Loucy (cell line): ENCODE measurements at regions not wholly inside any gene's neighbourhood (a gene's known extent, or its start where the extent isn't known, plus 50 kb on each side); places are given as distances from the start of the nearest gene placed in this dataset.
"Not testable (repeated sequence)": the region's sequence is repeated elsewhere in the genome, so short reads cannot be mapped to it uniquely, and the experiment has no call there.

Experiments used
- H2AFZ ChIP-seq: fragments of 200-600 bp; sonication (generic); 2 replicates; pipeline ENCODE4 v1.6.0; 2016; ENCODE audit warnings: antibody characterized with exemption, mild to moderate bottlenecking, low read length, moderate library complexity
- H3F3A ChIP-seq: fragments of 200-600 bp; 2 replicates; pipeline ENCODE4 v1.6.0; 2016; ENCODE audit warnings: antibody characterized with exemption, low read depth, mild to moderate bottlenecking
- H3K27me3 ChIP-seq: fragments of 200-600 bp; sonication (generic); 2 replicates; pipeline ENCODE4 v1.6.1; 2014; ENCODE audit warnings: low read length, mild to moderate bottlenecking; ENCODE audit not compliant: insufficient read depth, poor library complexity, severe bottlenecking
- H3K36me3 ChIP-seq: fragments of 200-600 bp; sonication (generic); 2 replicates; pipeline ENCODE4 v1.6.1; 2016; ENCODE audit warnings: low read length; ENCODE audit not compliant: insufficient read depth
- H3K4me1 ChIP-seq: fragments of 200-600 bp; sonication (generic); 2 replicates; pipeline ENCODE4 v1.5.1; 2014; ENCODE audit warnings: low read length, mild to moderate bottlenecking; ENCODE audit not compliant: insufficient read depth, poor library complexity, severe bottlenecking
- H3K4me2 ChIP-seq: fragments of 200-600 bp; sonication (generic); 2 replicates; pipeline ENCODE4 v1.6.0; 2014; ENCODE audit warnings: antibody characterized with exemption, low read length, low read depth, mild to moderate bottlenecking; ENCODE audit not compliant: poor library complexity, severe bottlenecking
- H3K4me3 ChIP-seq: fragments of 200-600 bp; sonication (generic); 2 replicates; pipeline ENCODE4 v1.5.1; 2014; ENCODE audit warnings: low read length, mild to moderate bottlenecking, mixed read lengths; ENCODE audit not compliant: poor library complexity, severe bottlenecking
- H3K79me2 ChIP-seq: fragments of 200-600 bp; sonication (generic); 2 replicates; pipeline ENCODE4 v1.6.1; 2014; ENCODE audit warnings: low read length; ENCODE audit not compliant: insufficient read depth
- H3K9ac ChIP-seq: fragments of 200-600 bp; sonication (generic); 2 replicates; pipeline ENCODE4 v1.6.0; 2014; ENCODE audit warnings: mild to moderate bottlenecking, low read depth, low read length, moderate library complexity; ENCODE audit not compliant: poor library complexity, severe bottlenecking
- H3K9me2 ChIP-seq: fragments of 200-600 bp; sonication (generic); replicated peaks from 2 replicates; pipeline ENCODE4 v1.6.1; 2016; ENCODE audit warnings: low read depth, low read length, mixed read lengths
- H3K9me3 ChIP-seq: fragments of 200-600 bp; sonication (generic); 2 replicates; pipeline ENCODE4 v1.6.1; 2014; ENCODE audit warnings: mild to moderate bottlenecking, antibody characterized with exemption, low read length, low read depth; ENCODE audit not compliant: insufficient read depth
- H4K20me1 ChIP-seq: fragments of 200-600 bp; sonication (generic); 2 replicates; pipeline ENCODE4 v1.6.0; 2014; ENCODE audit warnings: antibody characterized with exemption, low read length, mild to moderate bottlenecking; ENCODE audit not compliant: insufficient read depth, poor library complexity, severe bottlenecking
- EZH2phosphoT487 ChIP-seq: fragments of 200-600 bp; IDR thresholded peaks from 2 replicates; pipeline ENCODE4 v1.6.1; 2018; ENCODE audit warnings: antibody characterized with exemption, mild to moderate bottlenecking, moderate library complexity, borderline replicate concordance
- TF ChIP-seq, protein P1 (sequence below): fragments of 200-600 bp; sonication (generic); conservative IDR thresholded peaks from 2 replicates; pipeline ENCODE4 v1.5.1; 2014; ENCODE audit warnings: mild to moderate bottlenecking, antibody characterized with exemption, low read length

DNA sequence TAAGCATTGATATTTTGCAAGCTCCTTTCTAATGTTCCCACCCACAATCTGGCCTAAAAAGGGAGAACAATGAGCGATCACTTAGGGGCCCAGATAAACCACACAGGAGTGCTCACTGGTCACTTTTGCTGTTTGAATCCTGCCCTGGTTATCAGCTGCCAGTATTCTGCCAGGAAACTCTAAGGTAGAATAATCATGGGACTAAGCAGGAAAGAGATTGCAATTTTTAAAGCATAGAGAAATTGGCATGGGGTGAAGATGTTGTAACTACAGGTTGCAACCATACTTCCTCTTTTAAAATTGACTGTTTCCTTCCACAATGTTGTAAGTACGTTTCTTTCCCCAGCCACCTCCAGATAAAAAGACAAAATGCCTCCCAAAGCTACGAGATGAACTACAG lies 251.2 kb upstream of the CDH11 start:
- Histone ChIP-seq H3K4me1 (no peaks in the 10 kb centered on the region), H3K4me2 (no peak overlapping the region), H2AFZ (no peak overlapping the region), H3K4me3 (no peak overlapping the region), H3K27me3 (no peaks in the 10 kb centered on the region), H3K9ac (no peak overlapping the region), H3F3A (no peaks in the 10 kb centered on the region), H3K9me3 (no peaks in the 10 kb centered on the region), H3K36me3 (no peaks in the 10 kb centered on the region), H3K9me2 (no peaks in the 10 kb centered on the region), H4K20me1 (no peaks in the 10 kb centered on the region), H3K79me2 (no peaks in the 10 kb centered on the region)
- TF ChIP-seq EZH2phosphoT487: no peak
- TF ChIP-seq, protein P1, sequence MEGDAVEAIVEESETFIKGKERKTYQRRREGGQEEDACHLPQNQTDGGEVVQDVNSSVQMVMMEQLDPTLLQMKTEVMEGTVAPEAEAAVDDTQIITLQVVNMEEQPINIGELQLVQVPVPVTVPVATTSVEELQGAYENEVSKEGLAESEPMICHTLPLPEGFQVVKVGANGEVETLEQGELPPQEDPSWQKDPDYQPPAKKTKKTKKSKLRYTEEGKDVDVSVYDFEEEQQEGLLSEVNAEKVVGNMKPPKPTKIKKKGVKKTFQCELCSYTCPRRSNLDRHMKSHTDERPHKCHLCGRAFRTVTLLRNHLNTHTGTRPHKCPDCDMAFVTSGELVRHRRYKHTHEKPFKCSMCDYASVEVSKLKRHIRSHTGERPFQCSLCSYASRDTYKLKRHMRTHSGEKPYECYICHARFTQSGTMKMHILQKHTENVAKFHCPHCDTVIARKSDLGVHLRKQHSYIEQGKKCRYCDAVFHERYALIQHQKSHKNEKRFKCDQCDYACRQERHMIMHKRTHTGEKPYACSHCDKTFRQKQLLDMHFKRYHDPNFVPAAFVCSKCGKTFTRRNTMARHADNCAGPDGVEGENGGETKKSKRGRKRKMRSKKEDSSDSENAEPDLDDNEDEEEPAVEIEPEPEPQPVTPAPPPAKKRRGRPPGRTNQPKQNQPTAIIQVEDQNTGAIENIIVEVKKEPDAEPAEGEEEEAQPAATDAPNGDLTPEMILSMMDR: no peak

DNA sequence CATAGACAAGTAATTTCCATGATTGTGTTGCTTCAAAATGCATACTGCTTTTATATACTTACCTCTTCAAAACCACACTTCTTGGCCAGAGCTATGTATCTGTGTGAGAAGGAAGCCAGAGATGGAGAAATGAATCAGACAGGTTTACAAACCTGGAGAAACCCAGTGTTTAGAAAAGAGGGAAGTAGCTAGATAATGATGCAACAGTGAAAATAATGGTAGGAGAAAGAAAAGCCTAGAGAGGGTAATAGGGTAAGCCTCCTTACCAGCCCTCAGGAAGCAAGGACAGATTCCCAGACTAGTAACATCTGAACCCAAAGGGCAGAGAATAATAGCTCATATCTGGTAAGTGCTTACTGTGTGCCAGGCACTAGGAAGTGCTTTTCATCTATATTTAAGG lies 250.3 kb upstream of the CDH11 start:
- H4K20me1 ChIP-seq: no peaks in the 10 kb centered on the region
- no peak overlapping the region for H3K9ac ChIP-seq
- H3K36me3 ChIP-seq: no peaks in the 10 kb centered on the region
- no peaks in the 10 kb centered on the region for H3K9me3 ChIP-seq
- TF ChIP-seq, protein P1: no peak
- no peak for TF ChIP-seq EZH2phosphoT487
- no peaks in the 10 kb centered on the region for H3K4me1 ChIP-seq
- no peaks in the 10 kb centered on the region for H3K9me2 ChIP-seq
- H3K27me3 ChIP-seq: no peaks in the 10 kb centered on the region
- H3K4me3 ChIP-seq: no peak overlapping the region
- H2AFZ ChIP-seq: no peak overlapping the region
- no peak overlapping the region for H3K4me2 ChIP-seq
- no peaks in the 10 kb centered on the region for H3K79me2 ChIP-seq
- no peaks in the 10 kb centered on the region for H3F3A ChIP-seq

DNA sequence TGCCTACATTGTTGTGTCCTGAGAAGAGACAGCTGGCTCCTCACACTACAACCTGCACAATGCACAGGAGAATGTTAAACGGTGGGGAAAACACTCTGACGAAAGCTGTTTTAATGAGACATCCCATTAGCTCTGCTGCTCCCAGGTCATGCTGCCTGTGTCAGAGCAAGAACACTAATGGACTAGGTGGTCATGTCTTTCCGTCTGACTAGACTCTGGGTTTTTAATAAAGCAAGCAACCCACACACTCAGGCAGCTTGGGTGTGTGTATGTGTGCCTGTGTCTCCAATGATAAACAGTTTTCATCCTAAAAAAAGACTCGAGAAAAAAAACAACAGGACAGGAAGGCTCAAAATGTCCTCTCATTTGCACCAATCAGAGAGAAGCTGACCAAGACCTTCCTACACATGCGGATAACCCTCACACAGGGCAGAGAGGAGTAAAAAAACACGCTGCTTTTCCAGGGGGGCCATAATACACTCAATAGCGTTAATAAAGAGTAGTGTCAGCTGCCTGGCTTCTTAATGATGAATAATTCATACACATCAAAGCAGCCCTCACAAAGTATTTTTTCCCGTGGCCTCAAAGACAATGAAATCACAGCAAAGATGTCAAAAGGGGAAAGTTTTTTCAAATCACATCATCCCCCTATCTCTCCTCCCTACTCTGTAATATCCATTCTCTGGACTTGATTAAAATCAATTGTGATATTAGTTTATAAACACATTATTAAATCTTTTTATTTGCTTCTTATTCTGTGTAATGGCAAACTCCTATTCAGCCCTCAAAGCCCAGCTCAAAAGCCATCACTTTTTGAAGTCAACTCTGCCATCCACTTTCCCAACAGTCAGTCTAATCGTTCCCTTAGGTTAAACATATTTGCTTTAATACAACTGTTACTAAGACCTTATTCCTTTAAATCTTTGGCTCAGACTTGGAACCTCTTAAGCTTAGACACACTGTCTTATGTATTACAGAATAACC lies 244.2 kb upstream of the CDH11 start:
- Histone ChIP-seq H3K27me3 (no peaks in the 10 kb centered on the region), H3K4me2 (no peak overlapping the region), H3F3A (no peaks in the 10 kb centered on the region), H4K20me1 (no peaks in the 10 kb centered on the region), H3K4me1 (no peaks in the 10 kb centered on the region), H3K9me2 (no peaks in the 10 kb centered on the region), H3K9me3 (peaks cover 7% of the 10 kb centered on the region; the same call in 1 of the 2 replicates), H3K79me2 (no peaks in the 10 kb centered on the region), H3K4me3 (no peak overlapping the region), H3K36me3 (no peaks in the 10 kb centered on the region), H2AFZ (no peak overlapping the region), H3K9ac (no peak overlapping the region)
- no peak for TF ChIP-seq EZH2phosphoT487
- TF ChIP-seq, protein P1: no peak

DNA sequence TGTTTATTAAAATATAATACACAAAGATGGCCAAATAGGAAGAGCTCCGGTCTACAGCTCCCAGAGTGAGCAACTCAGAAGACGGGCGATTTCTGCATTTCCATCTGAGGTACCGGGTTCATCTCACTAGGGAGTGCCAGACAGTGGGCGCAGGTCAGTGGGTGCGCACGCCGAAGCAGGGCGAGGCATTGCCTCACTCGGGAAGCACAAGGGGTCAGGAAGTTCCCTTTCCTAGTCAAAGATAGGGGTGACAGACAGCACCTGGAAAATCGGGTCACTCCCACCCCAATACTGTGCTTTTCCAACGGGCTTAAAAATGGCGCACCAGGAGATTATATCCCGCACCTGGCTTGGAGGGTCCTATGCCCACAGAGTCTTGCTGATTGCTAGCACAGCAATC lies 234.9 kb upstream of the CDH11 start:
- not testable (repeated sequence) for H3K4me2 ChIP-seq, H3K4me1 ChIP-seq, H3K9me2 ChIP-seq, H4K20me1 ChIP-seq, H3K79me2 ChIP-seq, H3F3A ChIP-seq, H3K4me3 ChIP-seq, H2AFZ ChIP-seq, H3K36me3 ChIP-seq, H3K27me3 ChIP-seq, H3K9ac ChIP-seq, H3K9me3 ChIP-seq
